ENCODE measurements at regions not wholly inside any gene's neighbourhood (a gene's known extent, or its start where the extent isn't known, plus 50 kb on each side); places are given as distances from the start of the nearest gene placed in this dataset.

DNA sequence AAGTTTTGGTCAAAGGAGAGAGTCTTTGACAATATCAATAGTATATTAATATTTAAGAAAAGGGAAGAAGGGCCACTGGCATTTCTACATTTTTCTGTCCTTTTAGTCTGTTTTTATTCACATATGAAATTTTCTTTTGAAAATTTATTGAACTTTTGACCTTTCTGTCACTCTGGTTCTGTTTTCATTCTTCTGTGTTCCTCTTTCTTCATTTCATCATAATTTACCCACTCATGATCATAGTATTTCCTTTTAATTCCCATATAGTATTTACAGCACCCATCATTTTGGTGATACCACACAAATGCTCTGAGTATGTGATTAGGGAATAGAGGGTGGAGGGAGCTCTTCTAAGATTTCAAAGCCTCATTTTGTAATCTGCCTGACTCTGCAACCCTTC, 142.8 kb downstream of the GJA1 start:
- no peaks in the 10 kb centered on the region for H3K9me3 ChIP-seq
- intact Hi-C loops (cut with DNase I), result no loop called here
- DNase-seq (no peak), ATAC-seq (no peak)
- TF ChIP-seq, protein P1, sequence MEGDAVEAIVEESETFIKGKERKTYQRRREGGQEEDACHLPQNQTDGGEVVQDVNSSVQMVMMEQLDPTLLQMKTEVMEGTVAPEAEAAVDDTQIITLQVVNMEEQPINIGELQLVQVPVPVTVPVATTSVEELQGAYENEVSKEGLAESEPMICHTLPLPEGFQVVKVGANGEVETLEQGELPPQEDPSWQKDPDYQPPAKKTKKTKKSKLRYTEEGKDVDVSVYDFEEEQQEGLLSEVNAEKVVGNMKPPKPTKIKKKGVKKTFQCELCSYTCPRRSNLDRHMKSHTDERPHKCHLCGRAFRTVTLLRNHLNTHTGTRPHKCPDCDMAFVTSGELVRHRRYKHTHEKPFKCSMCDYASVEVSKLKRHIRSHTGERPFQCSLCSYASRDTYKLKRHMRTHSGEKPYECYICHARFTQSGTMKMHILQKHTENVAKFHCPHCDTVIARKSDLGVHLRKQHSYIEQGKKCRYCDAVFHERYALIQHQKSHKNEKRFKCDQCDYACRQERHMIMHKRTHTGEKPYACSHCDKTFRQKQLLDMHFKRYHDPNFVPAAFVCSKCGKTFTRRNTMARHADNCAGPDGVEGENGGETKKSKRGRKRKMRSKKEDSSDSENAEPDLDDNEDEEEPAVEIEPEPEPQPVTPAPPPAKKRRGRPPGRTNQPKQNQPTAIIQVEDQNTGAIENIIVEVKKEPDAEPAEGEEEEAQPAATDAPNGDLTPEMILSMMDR (IDR thresholded peaks at IDR 0.05), result no peak
- no peaks in the 10 kb centered on the region for H3K27me3 ChIP-seq (ENCODE audit: low read depth)
- no peaks in the 10 kb centered on the region for H3K36me3 ChIP-seq
- no peak overlapping the region for H3K27ac ChIP-seq
- no peak overlapping the region for H3K4me3 ChIP-seq
- peaks cover 7% of the 10 kb centered on the region for H3K4me1 ChIP-seq

GRCh38 chr6:121579478-121579877, 144.0 kb downstream of the GJA1 start:
- H3K27me3 ChIP-seq (ENCODE audit: low read depth), result no peaks in the 10 kb centered on the region
- peaks cover under 1% of the 10 kb centered on the region for H3K4me1 ChIP-seq
- H3K4me3 ChIP-seq, result no peak overlapping the region
- intact Hi-C loops (cut with DNase I), result no loop called here
- H3K9me3 ChIP-seq, result no peaks in the 10 kb centered on the region
- DNase-seq (no peak), ATAC-seq (no peak)
- TF ChIP-seq, protein P1 (IDR thresholded peaks at IDR 0.05), result no peak
- H3K27ac ChIP-seq, result no peak overlapping the region
- H3K36me3 ChIP-seq, result no peaks in the 10 kb centered on the region

GRCh38 chr6:121581327-121581726, 145.9 kb downstream of the GJA1 start:
- Histone ChIP-seq H3K27ac (no peak overlapping the region), H3K36me3 (no peaks in the 10 kb centered on the region), H3K4me3 (no peak overlapping the region), H3K9me3 (no peaks in the 10 kb centered on the region), H3K4me1 (peaks cover 4% of the 10 kb centered on the region), H3K27me3 (ENCODE audit: low read depth) (no peaks in the 10 kb centered on the region)
- DNase-seq, result no peak
- ATAC-seq, result no peak
- TF ChIP-seq, protein P1 (IDR thresholded peaks at IDR 0.05), result no peak
- intact Hi-C loops (cut with DNase I), result no loop called here

DNA sequence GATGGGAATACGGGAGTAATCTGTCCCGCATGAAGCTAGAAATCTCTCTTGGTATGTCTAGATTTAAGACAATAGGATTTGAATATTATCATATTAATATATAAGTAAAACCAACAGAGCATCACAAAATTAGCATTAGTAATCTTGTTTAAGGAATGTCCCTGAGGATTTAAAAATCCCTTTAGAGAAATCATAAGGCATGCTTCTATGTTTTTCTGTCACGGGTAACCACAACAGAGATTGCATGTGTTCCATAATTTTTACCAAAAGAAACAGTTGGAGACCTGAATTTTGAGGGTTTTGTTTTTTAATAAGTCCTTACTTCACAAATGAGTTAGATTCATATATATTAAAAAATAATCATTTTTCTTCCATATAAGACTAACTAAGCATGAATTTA, 146.8 kb downstream of the GJA1 start:
- Histone ChIP-seq H3K27me3 (ENCODE audit: low read depth) (no peaks in the 10 kb centered on the region), H3K36me3 (no peaks in the 10 kb centered on the region), H3K27ac (no peak overlapping the region), H3K4me3 (no peak overlapping the region), H3K9me3 (no peaks in the 10 kb centered on the region), H3K4me1 (peaks cover 4% of the 10 kb centered on the region)
- ATAC-seq (no peak), DNase-seq (no peak)
- intact Hi-C loops (cut with DNase I), result no loop called here
- TF ChIP-seq, protein P1 (IDR thresholded peaks at IDR 0.05), result no peak

DNA sequence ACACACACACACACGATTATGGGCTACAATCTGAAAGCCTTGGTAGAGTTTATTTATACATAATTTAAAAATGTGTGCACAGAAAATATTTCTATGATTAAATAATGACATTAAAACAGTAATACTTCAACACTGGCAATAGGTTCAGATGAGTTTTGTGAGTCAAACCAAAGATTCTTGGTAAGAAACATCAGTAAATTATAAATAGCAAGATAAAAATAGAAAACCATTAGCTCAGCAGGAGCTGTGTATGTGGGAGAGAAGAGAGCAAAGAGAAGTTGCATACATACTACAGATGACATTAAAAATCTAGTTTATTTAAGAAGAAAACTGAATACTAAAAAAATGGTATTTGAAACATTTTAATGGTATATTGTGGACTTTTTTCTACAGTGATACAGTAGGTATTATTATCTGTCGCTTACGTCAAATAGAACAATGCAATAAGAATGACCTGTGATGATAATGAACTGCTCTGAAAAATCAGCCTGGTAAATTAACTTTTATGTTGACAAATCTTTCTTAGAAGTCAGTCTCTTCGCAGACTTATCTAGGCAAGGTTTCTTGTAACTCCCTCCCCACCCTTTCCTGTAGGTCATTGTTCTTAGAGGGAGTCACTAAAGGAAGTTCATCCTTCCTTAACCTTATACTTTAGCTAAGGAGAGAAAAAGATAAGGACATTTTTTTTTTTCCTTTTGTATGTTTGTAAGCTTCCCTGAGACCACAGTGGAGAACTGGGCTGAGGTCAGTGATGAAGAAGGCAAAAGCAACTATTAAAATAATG, 149.3 kb downstream of the GJA1 start:
- intact Hi-C loops (cut with DNase I), result no loop called here
- H3K4me3 ChIP-seq, result no peak overlapping the region
- H3K36me3 ChIP-seq, result no peaks in the 10 kb centered on the region
- TF ChIP-seq, protein P1 (IDR thresholded peaks at IDR 0.05), result no peak
- no peak overlapping the region for H3K27ac ChIP-seq
- no peaks in the 10 kb centered on the region for H3K9me3 ChIP-seq
- ATAC-seq (no peak), DNase-seq (no peak)
- H3K27me3 ChIP-seq (ENCODE audit: low read depth), result no peaks in the 10 kb centered on the region
- H3K4me1 ChIP-seq, result peaks cover 4% of the 10 kb centered on the region

Data from lower lobe of right lung (tissue), 2 donors.